HepG2 (cell line): ENCODE measurements at regions not wholly inside any gene's neighbourhood (a gene's known extent, or its start where the extent isn't known, plus 50 kb on each side); places are given as distances from the start of the nearest gene placed in this dataset.

Experiments used
- AFF4 ChIP-seq: sonication (generic); formaldehyde crosslinking; IDR thresholded peaks from 2 replicates; pipeline ENCODE4 v1.4.0; 2020; ENCODE audit warnings: missing genetic modification reagents
- GATAD2A ChIP-seq: IDR thresholded peaks from 2 replicates; pipeline ENCODE4 v1.6.1; 2016
- IRF1 ChIP-seq: sonication (generic); formaldehyde crosslinking; IDR thresholded peaks from 2 replicates; pipeline ENCODE4 v1.4.0; 2020; ENCODE audit warnings: low read depth, mild to moderate bottlenecking, missing genetic modification reagents
- MXD4 ChIP-seq: IDR thresholded peaks from 2 replicates; pipeline ENCODE4 v1.6.1; 2016; ENCODE audit warnings: mild to moderate bottlenecking, missing biosample characterization, missing genetic modification reagents
- POLR2G ChIP-seq: fragments of 200-400 bp; formaldehyde crosslinking; IDR thresholded peaks from 2 replicates; pipeline ENCODE4 v1.6.1; 2018; ENCODE audit warnings: mild to moderate bottlenecking, low read depth, low read length, moderate library complexity
- SIN3B ChIP-seq: fragments of 150-350 bp; IDR thresholded peaks from 2 replicates; pipeline ENCODE4 v1.6.1; 2014; ENCODE audit warnings: low read length
- ZFP36L1 ChIP-seq: sonication (generic); formaldehyde crosslinking; IDR thresholded peaks from 2 replicates; pipeline ENCODE4 v1.8.0; 2022; ENCODE audit warnings: mild to moderate bottlenecking, missing genetic modification reagents, moderate library complexity
- ZNF264 ChIP-seq: sonication (generic); formaldehyde crosslinking; IDR thresholded peaks from 2 replicates; pipeline ENCODE4 v1.4.0; 2020; ENCODE audit warnings: missing genetic modification reagents
- ZNF326 ChIP-seq: sonication (generic); formaldehyde crosslinking; IDR thresholded peaks from 2 replicates; pipeline ENCODE4 v1.4.0; 2020; ENCODE audit warnings: missing genetic modification reagents, borderline replicate concordance
- ZNF460 ChIP-seq: sonication (generic); formaldehyde crosslinking; IDR thresholded peaks from 2 replicates; pipeline ENCODE4 v1.5.1; 2020; ENCODE audit warnings: missing genetic modification reagents, mild to moderate bottlenecking, borderline replicate concordance
- ZNF576 ChIP-seq: sonication (generic); formaldehyde crosslinking; IDR thresholded peaks from 2 replicates; pipeline ENCODE4 v1.4.0; 2020; ENCODE audit warnings: mild to moderate bottlenecking, missing genetic modification reagents
- ZNF800 ChIP-seq: sonication (generic); formaldehyde crosslinking; IDR thresholded peaks from 2 replicates; pipeline ENCODE4 v1.4.0; 2020; ENCODE audit warnings: missing genetic modification reagents

GRCh38 chr20:16206817-16207216 lies 366.4 kb downstream of the KIF16B start (continued):
- no peak for TF ChIP-seq AFF4
- no peak for TF ChIP-seq POLR2G
- no peak for TF ChIP-seq SIN3B
- TF ChIP-seq ZNF460 (CRISPR knock-in tag): no peak
- no peak for TF ChIP-seq IRF1 (CRISPR knock-in tag)
- no peak for TF ChIP-seq ZNF264 (CRISPR knock-in tag)
- TF ChIP-seq GATAD2A: no peak
- no peak for TF ChIP-seq ZFP36L1 (CRISPR knock-in tag)
- no peak for TF ChIP-seq MXD4 (CRISPR knock-in tag)
- no peak for TF ChIP-seq ZNF576 (CRISPR knock-in tag)
- no peak for TF ChIP-seq ZNF326 (CRISPR knock-in tag)
- no peak for TF ChIP-seq ZNF800 (CRISPR knock-in tag)
- TF ChIP-seq, all 625 proteins: peak for 0
